Hepatocyte (in vitro differentiated cells): ENCODE measurements at regions not wholly inside any gene's neighbourhood (a gene's known extent, or its start where the extent isn't known, plus 50 kb on each side); places are given as distances from the start of the nearest gene placed in this dataset.

Experiments
- CTCF ChIP-seq: fragments of 200-600 bp; sonication (generic); IDR thresholded peaks from 2 replicates; pipeline ENCODE4 v1.5.1; 2016; ENCODE audit warnings: antibody characterized with exemption, mild to moderate bottlenecking; ENCODE audit not compliant: poor library complexity
- EZH2 ChIP-seq: fragments of 200-600 bp; sonication (generic); IDR thresholded peaks from 2 replicates; pipeline ENCODE4 v1.6.1; 2016; ENCODE audit warnings: antibody characterized with exemption, mild to moderate bottlenecking, borderline replicate concordance

- TF ChIP-seq CTCF (no peak), EZH2 (no peak)
These were observed 653.9 kb upstream of the NEGR1 start for GRCh38 chr1:72936151-72936740.
